Sigmoid colon (tissue), 6 donors: ENCODE measurements at regions not wholly inside any gene's neighbourhood (a gene's known extent, or its start where the extent isn't known, plus 50 kb on each side); places are given as distances from the start of the nearest gene placed in this dataset.

ENCODE experiments used
- DNase-seq: peaks from one replicate; pipeline ENCODE4 v3.0.0-alpha.2; 2019
- H3K27ac ChIP-seq, 4 donors: fragments of 200-600 bp; sonication (generic); one replicate each; pipeline ENCODE4 v1.5.1; 2016 to 2019; ENCODE audit warnings: mild to moderate bottlenecking in 1 of 4
- H3K27me3 ChIP-seq, 3 donors: fragments of 200-600 bp; sonication (generic); one replicate each; pipeline ENCODE4 v1.5.1; 2019; ENCODE audit warnings: mild to moderate bottlenecking in 1 of 3
- H3K36me3 ChIP-seq, 4 donors: fragments of 200-600 bp; sonication (generic); one replicate each; pipeline ENCODE4 v1.5.1; 2016 to 2019
- H3K4me1 ChIP-seq, 4 donors: fragments of 200-600 bp; sonication (generic); one replicate each; pipeline ENCODE4 v1.5.1; 2017 to 2019
- H3K4me3 ChIP-seq, 4 donors: fragments of 200-600 bp; sonication (generic); one replicate each; pipeline ENCODE4 v1.5.1; 2017 to 2019; ENCODE audit warnings: mild to moderate bottlenecking in 2 of 4, moderate library complexity in 1 of 4
- H3K9me3 ChIP-seq, 4 donors: fragments of 200-600 bp in 3 of 4; sonication (generic) in 3 of 4; one replicate each; pipeline versions ENCODE4 v1.5.1 to v1.6.1; 2013 to 2019
- CTCF ChIP-seq, 4 experiments: fragments of 450-650 bp in 3 of 4; fragments of 200-600 bp in 1 of 4; IDR thresholded peaks; one replicate each; pipeline ENCODE4 v1.5.1; 2016 to 2019; ENCODE audit warnings: antibody characterized with exemption in 4 of 4, mild to moderate bottlenecking in 3 of 4, moderate library complexity in 2 of 4
- EP300 ChIP-seq, 4 donors: sonication (generic); formaldehyde crosslinking; IDR thresholded peaks; one replicate each; pipeline ENCODE4 v1.6.1; 2017; ENCODE audit warnings: antibody characterized with exemption in 4 of 4
- POLR2A ChIP-seq, 2 donors: fragments of 450-650 bp; IDR thresholded peaks; one replicate each; pipeline ENCODE4 v1.6.1; 2016; ENCODE audit warnings: antibody characterized with exemption in 2 of 2, mild to moderate bottlenecking in 2 of 2, moderate library complexity in 2 of 2
- POLR2AphosphoS5 ChIP-seq, 4 donors: sonication (generic); formaldehyde crosslinking; IDR thresholded peaks; one replicate each; pipeline ENCODE4 v1.6.1; 2017; ENCODE audit warnings: antibody characterized with exemption in 4 of 4
- WGBS, 2 donors: extraction: QIAGEN DNeasy Blood & Tissue Kit; methylation state at CpG; one replicate each; pipeline ENCODE4 v1.1.7; 2013; 5-methylcytosine and 5-hydroxymethylcytosine counted together
- intact Hi-C: fragments of 100-400 bp; cut with DNase I; formaldehyde crosslinking; loops from one replicate; pipeline ENCODE4 v1.15.1; 2023
- donor health status: healthy with polysubstance abuse.
- donor health status: healthy.

GRCh38 chr3:76715426-76715825 is 324.5 kb upstream of the ROBO2 start:
- TF ChIP-seq EP300 (IDR thresholded peaks at IDR 0.05) (no peak), CTCF (IDR thresholded peaks at IDR 0.05) (no peak), POLR2A (IDR thresholded peaks at IDR 0.05) (no peak), POLR2AphosphoS5 (IDR thresholded peaks at IDR 0.05) (no peak)
- H3K9me3 ChIP-seq = no peaks in the 10 kb centered on the region
- 92 to 93% methylated on average over 1 of the region's 1 CpG for WGBS, 2 donors
- H3K27ac ChIP-seq = no peak overlapping the region
- no peaks in the 10 kb centered on the region for H3K4me1 ChIP-seq
- no peak overlapping the region for H3K4me3 ChIP-seq
- no peaks in the 10 kb centered on the region for H3K36me3 ChIP-seq
- no peaks in the 10 kb centered on the region for H3K27me3 ChIP-seq
- intact Hi-C loops = no loop called here
- DNase-seq = no peak

GRCh38 chr3:76723366-76723765 is 316.5 kb upstream of the ROBO2 start:
- Histone ChIP-seq H3K4me1 (no peaks in the 10 kb centered on the region), H3K27ac (no peak overlapping the region), H3K9me3 (no peaks in the 10 kb centered on the region), H3K4me3 (no peak overlapping the region), H3K27me3 (no peaks in the 10 kb centered on the region), H3K36me3 (no peaks in the 10 kb centered on the region)
- TF ChIP-seq POLR2A (IDR thresholded peaks at IDR 0.05) = no peak
- no peak for TF ChIP-seq CTCF (IDR thresholded peaks at IDR 0.05)
- no peak for TF ChIP-seq EP300 (IDR thresholded peaks at IDR 0.05)
- TF ChIP-seq POLR2AphosphoS5 (IDR thresholded peaks at IDR 0.05) = no peak
- WGBS, 2 donors = 80 to 81% methylated on average over 2 of the region's 2 CpGs
- intact Hi-C loops = no loop called here
- no peak for DNase-seq

GRCh38 chr3:76724075-76724474 is 315.8 kb upstream of the ROBO2 start:
- no peak overlapping the region for H3K27ac ChIP-seq
- intact Hi-C loops = no loop called here
- 88 to 92% methylated on average over 1 of the region's 1 CpG for WGBS, 2 donors

GRCh38 chr3:76724706-76725105 is 315.2 kb upstream of the ROBO2 start:
- TF ChIP-seq EP300 (IDR thresholded peaks at IDR 0.05) = no peak
- TF ChIP-seq POLR2AphosphoS5 (IDR thresholded peaks at IDR 0.05) = no peak
- no peak for TF ChIP-seq CTCF (IDR thresholded peaks at IDR 0.05)
- TF ChIP-seq POLR2A (IDR thresholded peaks at IDR 0.05) = no peak
- Histone ChIP-seq H3K9me3 (no peaks in the 10 kb centered on the region), H3K27ac (no peak overlapping the region), H3K4me3 (no peak overlapping the region), H3K4me1 (no peaks in the 10 kb centered on the region), H3K27me3 (no peaks in the 10 kb centered on the region), H3K36me3 (no peaks in the 10 kb centered on the region)
- intact Hi-C loops = no loop called here
- DNase-seq = no peak
- 20 to 47% methylated on average over 4 of the region's 4 CpGs for WGBS, 2 donors

More at GRCh38 chr3:76724075-76724474, 315.8 kb upstream of the ROBO2 start:
- TF ChIP-seq CTCF (IDR thresholded peaks at IDR 0.05) (no peak), POLR2AphosphoS5 (IDR thresholded peaks at IDR 0.05) (no peak)
- Histone ChIP-seq H3K27me3 (no peaks in the 10 kb centered on the region), H3K4me1 (no peaks in the 10 kb centered on the region), H3K4me3 (no peak overlapping the region), H3K36me3 (no peaks in the 10 kb centered on the region), H3K9me3 (no peaks in the 10 kb centered on the region)
- no peak for DNase-seq

- Histone ChIP-seq H3K4me3 (no peak overlapping the region), H3K4me1 (no peaks in the 10 kb centered on the region), H3K27me3 (no peaks in the 10 kb centered on the region), H3K27ac (no peak overlapping the region), H3K36me3 (no peaks in the 10 kb centered on the region), H3K9me3 (no peaks in the 10 kb centered on the region)
- no peak for DNase-seq
- TF ChIP-seq EP300 (IDR thresholded peaks at IDR 0.05) (no peak), POLR2AphosphoS5 (IDR thresholded peaks at IDR 0.05) (no peak), CTCF (IDR thresholded peaks at IDR 0.05) (no peak), POLR2A (IDR thresholded peaks at IDR 0.05) (no peak)
- 95 to 97% methylated on average over 5 of the region's 5 CpGs for WGBS, 2 donors
- intact Hi-C loops = no loop called here
Observed at GRCh38 chr3:76726034-76726433, 313.9 kb upstream of the ROBO2 start.
